ENCODE measurements at regions not wholly inside any gene's neighbourhood (a gene's known extent, or its start where the extent isn't known, plus 50 kb on each side); places are given as distances from the start of the nearest gene placed in this dataset.
"Not testable (repeated sequence)": the region's sequence is repeated elsewhere in the genome, so short reads cannot be mapped to it uniquely, and the experiment has no call there.

DNA sequence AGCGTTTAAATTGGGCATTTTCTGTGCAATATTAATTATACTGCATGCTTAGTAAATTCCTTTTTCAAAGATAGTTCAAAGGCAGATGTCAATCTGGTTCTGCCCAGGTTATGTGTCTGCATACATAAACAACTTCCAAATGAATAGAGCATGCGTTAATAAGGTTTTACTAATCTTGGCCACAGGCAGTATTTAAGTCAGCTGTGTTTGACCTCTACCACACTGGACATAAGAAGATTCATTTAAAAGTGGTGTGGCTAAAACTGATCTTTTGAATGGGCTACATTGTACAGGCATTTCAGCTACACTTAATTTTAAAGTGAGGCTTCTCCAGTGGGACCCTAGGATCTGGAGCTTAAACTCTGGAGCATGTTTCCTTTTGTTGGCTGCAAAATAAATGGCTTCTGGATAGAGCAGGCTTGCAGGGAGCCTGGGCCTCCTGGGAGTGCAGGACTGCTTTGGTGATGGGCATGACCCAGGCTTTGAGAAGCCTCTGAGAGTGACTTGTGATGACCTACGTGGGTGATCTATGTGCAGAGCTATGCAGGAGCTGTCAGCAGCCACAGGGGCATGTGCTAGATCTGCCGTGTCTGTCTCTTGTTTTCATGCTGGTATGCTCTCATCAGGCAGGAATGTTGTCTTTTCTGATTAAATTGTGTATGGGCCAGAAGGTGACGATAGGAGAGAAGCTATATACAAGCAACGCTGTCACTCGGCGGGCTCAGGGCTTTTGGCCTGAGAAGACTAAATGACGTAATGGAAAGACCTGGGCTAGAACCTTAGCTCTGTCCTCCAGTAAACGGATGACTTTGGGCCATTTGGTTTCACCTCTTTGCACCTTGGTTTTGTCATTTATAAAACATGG, 331.2 kb downstream of the QKI start:
- no peak for DNase-seq

DNA sequence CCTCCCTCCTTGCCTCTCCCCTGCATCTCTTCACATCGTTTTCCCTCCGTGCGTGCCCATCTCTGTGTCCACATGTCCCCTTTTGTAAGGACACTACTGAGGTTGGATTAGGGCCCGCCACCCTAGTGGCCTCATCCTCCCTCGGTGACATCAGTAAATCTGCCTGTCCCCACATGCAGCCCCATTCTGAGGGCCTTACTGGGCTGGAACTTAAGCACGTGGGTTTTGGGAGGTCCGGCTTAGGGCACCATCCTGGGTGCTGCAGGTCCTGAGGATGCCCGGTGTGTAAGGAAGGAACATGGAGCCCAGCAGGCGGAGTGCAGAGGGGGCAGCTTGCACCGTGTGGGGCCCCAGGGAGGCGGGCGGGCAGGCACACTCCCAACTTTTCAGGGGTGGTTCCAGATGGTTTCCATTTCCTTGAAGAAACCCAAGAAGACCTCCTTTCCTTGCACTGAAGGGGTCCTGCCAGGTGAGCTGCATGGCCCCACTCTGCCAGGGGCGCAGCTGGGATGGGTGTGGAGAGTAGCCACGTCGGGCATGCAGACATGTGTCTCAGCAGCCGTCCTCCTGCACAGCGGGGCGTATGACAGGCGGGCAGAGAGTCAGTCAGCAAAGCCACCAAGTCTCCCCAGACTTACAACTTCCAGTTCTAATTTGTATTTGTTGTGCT, 329.9 kb downstream of the QKI start:
- no peak for DNase-seq

DNA sequence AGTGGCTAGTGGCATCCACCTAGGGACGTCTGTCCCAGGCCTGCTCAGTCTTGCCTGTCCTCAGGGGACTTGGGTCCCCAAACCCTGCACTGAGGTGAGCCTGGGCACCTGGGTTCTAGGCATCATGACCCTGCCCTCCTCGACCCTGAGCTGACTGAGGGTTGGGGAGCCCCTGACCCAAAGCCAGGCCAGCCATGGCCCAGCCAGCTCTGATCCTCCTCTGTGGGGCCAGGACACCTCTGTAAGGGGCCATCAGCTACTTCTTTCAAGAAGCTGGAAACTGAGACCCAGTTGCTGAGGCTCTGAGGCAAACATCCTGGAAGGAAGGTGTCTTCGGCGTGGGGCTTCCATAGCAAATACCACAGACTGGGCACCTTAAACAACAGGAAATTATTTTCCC, 329.3 kb downstream of the QKI start:
- no peak for DNase-seq

DNA sequence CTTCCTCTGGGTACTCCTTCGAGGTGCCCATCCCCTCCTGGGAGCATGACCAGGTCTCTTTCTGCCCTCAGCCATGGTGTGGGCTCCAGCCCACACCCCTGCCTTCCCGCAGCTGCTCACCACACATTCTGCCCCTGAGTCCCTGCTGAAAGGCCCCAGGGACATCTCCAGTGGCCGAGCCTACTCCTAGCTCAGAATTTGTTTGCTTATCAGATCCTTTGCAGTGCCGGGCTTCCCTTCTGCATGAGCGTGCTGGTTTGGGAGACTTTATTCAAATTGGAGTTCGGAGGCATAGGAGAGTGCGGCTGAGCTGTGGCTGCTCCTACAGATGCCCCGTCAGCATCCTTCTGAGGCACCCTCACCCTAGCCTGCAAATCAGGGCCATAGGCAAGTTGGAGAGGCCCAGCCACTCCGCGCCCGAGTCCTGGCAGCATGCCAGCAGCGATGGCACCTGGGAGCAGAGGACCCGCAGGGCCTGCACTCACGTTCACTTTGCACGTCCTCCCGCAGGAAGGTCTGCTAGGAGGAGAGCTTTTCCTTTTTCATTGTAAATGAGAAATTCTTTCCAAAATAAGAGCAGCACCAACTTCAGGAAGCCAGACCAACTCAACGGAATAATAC, 327.3 kb downstream of the QKI start:
- no peak for DNase-seq

DNA sequence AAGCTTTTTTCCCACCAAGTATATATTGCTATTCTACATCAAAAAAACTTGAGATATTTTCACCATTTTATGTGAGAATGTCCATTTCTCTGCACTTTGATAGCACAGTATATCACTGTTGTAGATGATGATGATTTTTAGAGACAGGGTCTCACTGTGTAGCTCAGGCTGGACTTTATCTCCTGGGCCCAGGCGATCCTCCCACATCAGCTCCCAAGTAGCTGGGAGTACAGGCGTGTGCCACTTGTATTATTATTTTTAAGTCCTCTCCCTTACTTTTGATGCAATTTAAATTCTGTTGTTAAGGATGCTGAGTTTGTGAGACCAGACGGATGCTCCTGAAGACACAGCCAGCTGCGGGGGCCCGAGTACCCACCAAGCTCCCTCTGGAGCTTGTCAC, 326.8 kb downstream of the QKI start:
- no peak for DNase-seq

DNA sequence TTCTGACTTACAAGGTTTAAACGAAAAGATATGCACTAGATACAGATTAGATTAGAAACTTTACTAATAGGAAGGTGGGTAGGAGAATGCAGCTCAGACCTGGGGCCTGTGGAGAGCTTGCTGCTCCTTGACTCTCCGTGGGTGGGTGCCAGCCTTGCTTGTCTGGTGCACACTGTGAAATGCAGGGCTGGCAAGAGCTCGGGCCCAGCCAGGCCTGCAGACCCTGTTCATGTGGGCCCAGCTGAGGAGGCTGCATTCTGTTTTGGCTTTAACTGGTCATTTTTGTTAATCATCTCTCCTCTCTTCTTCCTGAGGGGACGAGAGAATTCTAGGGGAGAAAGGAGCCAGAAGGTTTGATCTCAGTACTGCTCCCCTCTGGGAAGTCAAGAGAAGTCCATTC, 325.4 kb downstream of the QKI start:
- DNase-seq = no peak

DNA sequence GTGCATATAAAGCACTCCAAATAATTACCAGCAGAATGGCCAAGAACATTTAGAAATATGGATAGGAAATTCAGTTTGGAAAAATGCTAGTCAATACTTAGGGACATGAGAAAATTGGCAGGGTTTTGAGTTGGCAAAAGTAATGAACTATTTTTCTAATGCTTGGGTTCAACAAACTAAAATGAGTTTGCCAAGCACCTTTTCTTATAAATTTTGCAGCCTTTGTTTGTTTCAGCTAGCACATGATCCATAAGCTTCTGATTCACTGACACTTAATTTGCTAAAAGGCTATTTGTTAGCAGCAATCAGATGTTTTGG, 324.8 kb downstream of the QKI start:
- no peak for DNase-seq

DNA sequence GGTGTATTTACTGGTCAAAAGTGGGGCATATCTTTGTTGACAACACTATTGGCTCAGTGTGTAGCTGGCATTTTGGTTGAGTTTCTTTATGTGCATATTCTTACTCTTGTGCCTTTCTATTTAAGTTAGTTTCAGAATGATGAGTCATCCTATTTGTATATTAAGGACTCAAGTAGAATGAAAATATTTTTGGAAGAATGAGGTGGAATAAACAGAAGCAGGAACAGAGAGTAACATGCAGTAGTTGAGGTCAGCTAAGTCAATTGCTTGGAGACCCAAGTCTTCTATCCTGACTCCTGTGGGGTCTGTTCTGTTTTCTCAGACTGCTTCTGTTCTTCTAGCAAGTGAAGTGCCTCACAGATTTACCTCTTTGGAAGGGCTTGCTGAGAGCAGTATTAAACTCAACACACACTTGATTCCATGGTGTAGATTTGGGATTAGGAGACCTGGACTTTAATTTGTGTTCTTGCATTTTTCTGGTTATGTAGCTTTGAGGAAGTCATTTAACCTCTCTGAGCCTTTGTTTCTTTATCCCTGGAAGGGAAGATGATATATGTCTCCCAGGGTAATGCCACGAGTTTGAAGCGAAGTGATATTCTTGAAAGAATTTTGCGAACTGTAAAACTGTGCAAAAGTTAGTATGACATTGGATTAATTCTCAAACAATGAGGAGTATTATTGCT, 324.3 kb downstream of the QKI start:
- no peak for DNase-seq

DNA sequence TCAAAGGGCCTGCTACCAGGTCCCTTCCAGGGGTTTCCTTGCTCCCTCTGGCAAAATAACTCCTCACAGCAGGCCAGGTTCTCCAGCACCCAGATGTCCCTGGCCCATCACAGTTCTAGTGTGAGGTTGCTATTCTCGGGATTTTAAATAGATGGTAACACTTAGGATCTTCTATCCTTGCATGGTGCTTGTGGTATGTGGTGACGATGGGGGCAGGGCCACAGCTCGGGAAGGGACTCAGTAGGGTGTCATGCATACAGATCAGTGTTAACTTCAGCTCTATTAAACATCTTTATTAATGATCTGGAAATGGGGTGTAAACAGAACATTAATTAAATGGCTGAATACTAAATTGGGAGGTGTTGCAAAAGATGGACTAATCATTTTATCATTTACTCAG, 323.8 kb downstream of the QKI start:
- no peak for DNase-seq

DNA sequence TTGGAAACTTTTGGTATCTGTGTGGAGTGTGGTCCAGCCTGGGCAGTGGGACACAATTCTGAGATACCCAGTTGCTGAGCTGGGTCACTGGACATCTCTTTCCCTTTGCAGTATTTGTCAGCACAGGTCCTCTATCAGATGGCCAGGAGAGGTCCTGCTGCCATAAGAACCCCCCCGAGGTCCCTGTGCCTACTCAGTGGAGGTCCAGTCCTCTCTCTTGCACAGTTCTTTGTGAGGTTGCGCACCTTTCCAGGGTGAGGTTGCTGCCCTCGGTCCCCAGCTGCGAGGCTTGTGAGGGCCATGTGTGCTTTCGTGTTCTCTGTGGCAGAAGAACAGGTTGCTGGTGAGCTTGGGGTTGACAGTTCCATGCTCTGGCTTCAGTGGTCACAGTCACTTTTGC, 320.6 kb downstream of the QKI start:
- DNase-seq = no peak

DNA sequence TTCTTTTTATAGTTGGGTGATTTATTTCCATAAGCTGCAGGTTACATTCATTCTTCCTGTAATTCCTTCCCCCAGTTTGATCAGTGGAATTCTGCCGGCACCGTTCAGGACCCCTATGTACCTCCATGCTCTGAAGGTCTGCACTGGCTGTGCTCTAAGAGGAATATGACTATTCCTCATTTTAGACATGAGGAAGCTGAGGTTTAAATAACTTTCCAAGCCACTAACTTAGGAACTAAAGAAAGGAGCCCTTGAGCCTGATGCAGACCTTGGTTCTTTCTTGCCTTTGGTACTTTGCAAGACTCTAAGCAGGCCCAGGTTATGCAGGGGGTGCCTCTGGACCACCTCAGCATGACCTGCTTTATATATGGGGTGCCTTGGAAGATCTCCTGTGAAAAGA, 318.5 kb downstream of the QKI start:
- no peak for DNase-seq

DNA sequence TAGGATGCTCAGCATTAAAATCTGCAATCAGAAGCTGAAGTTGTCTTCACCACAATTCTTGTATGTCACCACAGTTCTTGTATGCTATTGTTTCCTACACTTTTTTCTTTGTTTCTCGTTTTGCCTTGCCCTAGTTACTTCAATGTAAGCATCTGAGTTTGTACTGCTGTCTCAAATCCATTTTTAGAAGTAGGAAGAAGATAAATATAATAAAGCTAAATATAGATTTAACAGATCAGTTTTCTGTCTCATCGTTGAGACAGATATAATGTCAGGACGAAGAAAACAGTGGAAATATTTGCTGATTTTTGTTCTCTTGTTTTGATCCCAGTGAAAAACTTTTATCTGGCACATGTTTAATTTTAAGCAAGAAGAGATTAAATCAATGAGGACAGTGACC, 318.0 kb downstream of the QKI start:
- no peak for DNase-seq

DNA sequence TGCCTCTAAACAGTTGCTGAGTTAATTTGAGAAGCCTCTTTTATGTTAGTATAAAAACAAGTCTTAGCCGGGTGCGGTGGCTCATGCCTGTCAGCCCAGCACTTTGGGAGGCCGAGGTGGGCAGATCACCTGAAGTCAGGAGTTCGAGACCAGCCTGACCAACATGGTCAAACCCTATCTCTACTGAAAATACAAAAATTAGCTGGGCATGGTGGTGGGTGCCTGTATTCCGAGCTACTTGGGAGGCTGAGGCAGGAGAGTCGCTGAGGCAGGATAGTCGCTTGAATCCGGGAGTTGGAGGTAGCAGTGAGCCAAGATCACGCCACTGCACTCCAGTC, 317.5 kb downstream of the QKI start:
- DNase-seq = not testable (repeated sequence)

DNA sequence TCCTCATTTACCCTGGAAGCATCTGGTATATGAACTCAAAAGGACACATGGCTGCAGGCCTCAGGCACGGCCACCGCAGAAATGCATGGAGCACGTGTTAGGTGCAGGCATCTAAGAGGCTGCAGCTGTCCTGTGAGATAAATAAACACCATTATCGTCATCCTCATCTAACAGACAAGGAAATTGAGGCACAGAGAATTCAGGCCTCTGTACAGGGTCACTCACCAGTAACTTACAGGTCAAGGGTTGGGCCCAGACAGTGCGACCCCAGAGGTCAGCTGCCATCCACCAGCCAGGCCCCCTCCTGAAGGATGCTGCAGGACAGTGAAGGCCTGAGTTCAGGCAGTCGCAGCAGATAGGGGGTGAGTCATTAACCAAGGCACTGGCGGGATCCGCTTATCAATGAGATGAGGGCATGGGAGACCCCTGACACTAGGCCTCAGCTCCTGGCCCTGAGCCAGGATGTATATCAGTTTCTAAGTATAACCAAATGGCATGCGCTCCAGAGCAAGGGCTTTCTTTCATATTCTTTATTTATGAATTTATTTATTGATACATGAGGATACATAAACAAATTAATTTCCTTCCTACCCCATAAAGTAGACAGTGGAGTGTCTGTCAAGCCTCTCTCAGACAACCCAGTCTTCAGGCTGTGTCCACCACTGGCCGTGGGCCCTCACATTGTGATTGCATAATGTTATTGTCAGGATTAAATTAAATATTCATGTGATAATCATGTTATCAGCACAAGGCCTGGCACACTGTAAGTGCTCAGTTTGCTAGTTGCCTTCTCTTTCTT, 316.9 kb downstream of the QKI start:
- no peak for DNase-seq

DNA sequence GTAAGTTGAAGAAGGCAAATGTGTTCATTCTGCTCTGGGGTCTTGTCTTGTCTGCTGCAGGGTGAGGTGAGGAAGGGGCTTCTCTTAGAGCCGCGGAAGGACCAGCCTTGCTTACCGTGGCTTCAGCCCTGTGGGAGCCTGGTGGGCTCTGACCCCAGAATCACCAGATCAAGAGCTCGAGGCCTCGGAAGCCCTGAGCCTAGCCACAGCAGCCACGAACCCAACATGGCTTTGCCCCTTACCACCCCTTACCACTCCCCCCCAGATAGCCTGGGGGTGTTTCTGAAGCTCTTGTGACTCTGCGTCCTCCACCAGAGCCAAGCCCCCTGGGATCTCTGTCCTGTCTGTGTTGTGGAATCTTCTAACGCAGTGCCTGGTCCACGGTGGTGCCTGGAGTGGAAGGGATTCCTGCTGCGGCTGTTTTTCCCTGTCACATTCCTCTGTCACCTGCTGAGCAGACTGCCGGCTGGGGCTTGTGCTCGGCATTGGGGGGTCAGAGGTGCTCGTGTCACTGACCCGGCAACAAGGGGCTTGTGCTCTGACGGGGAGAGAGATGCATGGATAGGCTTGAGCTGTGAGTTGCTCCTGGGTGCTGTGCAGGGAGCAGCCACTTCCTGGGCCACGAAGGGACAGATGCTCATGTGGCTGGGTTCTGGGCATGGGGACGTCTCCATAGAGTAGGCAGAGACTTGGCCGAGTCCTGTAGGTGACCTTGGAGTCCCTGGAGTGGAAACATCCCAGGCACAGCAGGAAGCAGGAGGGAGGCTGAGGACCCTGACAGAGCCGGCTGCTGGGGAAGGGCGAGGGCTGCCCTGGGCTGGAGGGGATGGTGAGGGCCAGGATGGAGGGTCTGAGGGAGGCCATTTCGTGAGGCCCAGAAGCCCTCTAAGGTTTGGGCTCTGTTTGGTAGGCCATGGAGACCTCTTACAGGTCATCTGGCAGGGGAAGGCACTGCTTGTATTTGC, 316.0 kb downstream of the QKI start:
- no peak for DNase-seq

DNA sequence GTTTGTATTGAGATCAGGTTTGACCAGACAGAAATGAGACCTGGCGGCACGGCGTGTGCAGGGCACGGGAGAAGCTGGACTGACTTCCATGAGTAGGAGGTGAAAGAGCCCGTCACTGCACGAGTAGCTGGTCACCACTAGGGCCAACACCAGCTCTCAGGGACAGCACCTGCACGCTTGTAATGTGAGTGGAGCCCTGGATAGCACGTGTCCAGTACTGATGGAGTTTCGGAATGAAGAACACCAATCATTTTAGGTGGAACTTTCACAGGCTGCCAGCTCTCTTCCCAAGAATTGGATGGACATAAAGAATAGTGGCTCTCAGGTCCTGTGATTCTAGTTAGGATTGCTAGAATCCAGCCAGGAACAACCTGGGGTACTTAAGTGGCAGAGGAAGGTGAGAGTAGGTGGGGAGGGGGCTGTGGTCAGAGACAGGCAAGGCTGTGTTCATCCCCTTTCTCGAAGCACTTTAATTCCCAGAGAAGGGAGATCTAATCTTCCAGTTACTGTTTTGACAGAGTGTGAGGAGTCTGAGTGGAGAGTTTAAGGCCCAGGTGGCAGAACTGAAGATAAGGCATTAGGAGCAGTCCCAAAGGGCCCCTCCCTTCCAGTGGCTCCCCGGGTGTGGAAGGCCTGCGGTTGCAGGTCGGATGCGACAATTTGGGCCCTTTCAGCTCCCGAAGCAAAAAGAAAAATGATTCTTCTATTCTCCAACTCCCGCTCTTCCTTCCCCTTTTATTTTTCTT, 314.8 kb downstream of the QKI start:
- DNase-seq = no peak

DNA sequence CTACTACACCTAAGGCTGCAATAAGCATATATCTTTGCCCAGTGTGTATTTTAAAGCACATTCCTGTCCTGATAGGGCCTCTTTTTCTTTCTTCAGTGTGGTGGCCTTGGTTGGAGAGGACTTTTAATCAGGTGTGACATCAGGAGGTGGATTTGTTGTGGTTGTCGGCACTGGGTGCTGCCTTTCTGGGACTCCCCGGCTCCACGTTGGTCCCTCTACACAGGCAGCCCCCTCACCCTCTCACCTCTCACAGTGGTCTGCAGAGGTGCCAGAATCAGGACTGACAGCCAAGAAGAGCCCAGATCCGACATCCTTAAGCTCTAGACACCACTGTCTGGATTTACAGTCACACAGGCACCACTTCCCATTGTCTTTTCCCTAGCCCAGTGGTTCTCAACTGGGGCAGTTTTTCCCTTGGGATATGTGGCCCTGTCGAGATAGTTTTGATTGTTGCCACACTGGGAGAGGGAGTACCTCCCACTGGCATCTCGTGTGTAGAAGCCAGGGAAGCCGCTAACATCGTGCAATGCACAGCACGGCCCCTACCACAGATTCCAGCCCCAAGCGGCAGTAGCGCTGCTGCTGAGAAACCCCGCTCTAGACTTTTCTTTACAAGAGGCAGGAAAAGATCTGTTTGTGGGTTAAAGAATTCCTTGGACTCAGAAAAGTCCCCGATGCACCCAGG, 314.1 kb downstream of the QKI start:
- DNase-seq = no peak

DNA sequence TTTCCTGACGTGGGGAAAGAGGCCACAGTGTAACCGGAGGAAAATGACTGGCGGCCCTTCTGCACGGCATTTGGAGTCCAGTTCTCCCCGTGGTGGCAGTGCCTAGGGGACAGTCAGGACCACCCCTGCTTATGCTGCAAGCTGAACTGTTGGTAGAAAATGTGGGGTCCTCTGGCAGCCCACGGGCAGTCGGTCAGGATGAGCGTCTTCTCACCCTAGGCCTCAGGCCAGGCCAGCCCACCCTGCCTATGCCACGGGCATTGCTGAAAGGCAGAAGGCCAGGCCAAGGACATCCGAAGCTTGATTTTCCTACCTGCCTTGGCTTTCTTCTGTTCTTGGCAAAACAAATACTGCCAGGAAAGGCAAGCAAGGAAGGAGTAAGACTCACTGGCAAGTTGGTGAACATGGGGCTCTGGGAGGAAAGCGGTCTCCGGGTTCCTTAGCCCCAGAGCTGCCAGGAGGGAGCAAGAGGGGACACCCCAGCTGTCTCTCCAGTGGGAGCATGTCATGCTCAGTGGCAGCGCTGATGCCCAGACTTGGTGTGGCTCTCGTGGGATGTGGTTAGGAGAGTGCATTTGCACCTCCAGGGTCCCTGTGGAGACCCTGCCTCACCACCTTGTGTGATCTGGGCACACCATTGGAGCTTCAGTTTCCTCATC, 311.6 kb downstream of the QKI start:
- DNase-seq = no peak

DNA sequence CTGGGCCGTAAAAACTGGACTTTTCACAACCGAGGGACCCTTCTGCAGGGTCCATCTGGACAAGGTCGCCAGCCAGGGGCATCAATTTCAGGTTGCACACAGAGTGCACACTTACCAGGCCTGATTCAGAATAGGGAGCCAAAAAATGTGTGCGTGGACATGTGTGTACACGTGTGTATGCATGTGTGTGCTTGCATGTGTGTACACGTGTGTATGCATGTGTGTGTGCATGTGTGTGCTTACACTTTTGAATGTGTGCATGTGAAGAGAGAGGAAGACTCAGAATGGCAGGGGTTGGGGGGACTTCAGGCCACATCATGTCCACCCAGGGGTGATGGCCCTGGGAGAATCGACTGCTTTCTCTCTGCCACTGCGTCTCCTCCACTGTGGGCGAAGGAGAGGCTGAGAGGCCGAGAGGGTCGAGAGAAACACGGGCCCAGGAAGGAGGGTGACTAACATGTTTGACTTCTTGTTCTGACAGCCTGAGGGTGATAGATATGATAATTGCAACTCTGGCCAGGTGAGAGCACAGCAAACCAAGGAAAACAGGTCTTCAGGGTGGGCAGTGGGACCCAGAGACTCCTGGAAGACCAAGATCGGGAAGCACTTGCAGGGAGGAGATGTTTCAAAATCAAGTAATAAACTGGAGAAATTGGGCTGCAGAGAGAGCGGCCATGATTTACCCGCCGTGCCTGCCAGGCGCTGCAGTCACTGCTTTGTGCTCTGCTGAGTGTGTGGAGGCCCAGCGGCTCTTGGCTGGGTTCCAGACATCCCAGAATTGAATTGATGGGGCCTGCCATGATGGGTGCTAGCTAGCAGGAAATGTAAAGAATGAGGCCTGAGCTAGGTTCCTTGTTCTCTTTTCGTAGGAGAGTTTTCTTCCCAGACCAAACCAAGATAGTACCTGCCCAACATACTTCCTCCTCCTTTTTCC, 310.8 kb downstream of the QKI start:
- DNase-seq = no peak
